Smooth muscle cell (in vitro differentiated cells): ENCODE measurements at regions not wholly inside any gene's neighbourhood (a gene's known extent, or its start where the extent isn't known, plus 50 kb on each side); places are given as distances from the start of the nearest gene placed in this dataset.

Source experiments
- DNase-seq: peaks from one replicate; lab custom pipeline; 2025; ENCODE audit not compliant: unreplicated experiment; lab: John Stamatoyannopoulos, UW
- H2AFZ ChIP-seq: fragments of 200-600 bp; sonication (generic); 2 replicates; pipeline ENCODE4 v1.6.0; 2016; ENCODE audit warnings: antibody characterized with exemption, low read depth, mild to moderate bottlenecking
- H3F3A ChIP-seq: fragments of 200-600 bp; sonication (generic); 2 replicates; pipeline ENCODE4 v1.6.0; 2017; ENCODE audit warnings: antibody characterized with exemption, low read depth
- H3K27ac ChIP-seq: fragments of 200-600 bp; sonication (generic); 2 replicates; pipeline ENCODE4 v1.5.1; 2016; ENCODE audit warnings: low read depth, mild to moderate bottlenecking
- H3K27me3 ChIP-seq: fragments of 200-600 bp; sonication (generic); 2 replicates; pipeline ENCODE4 v1.6.1; 2016; ENCODE audit warnings: low read depth, mild to moderate bottlenecking
- H3K36me3 ChIP-seq: fragments of 200-600 bp; sonication (generic); 2 replicates; pipeline ENCODE4 v1.5.1; 2016; ENCODE audit warnings: low read depth
- H3K4me1 ChIP-seq: fragments of 200-600 bp; sonication (generic); 2 replicates; pipeline ENCODE4 v1.5.1; 2016; ENCODE audit warnings: low read depth
- H3K4me2 ChIP-seq: fragments of 200-600 bp; sonication (generic); 2 replicates; pipeline ENCODE4 v1.6.0; 2016; ENCODE audit warnings: mild to moderate bottlenecking
- H3K4me3 ChIP-seq: fragments of 200-600 bp; sonication (generic); 2 replicates; pipeline ENCODE4 v1.5.1; 2016; ENCODE audit warnings: mild to moderate bottlenecking
- H3K79me2 ChIP-seq: fragments of 200-600 bp; sonication (generic); 2 replicates; pipeline ENCODE4 v1.6.0; 2016; ENCODE audit warnings: low read depth, mild to moderate bottlenecking
- H3K9ac ChIP-seq: fragments of 200-600 bp; sonication (generic); 2 replicates; pipeline ENCODE4 v1.6.0; 2016; ENCODE audit warnings: low read depth
- H3K9me3 ChIP-seq: fragments of 200-600 bp; sonication (generic); replicated peaks from 2 replicates; pipeline ENCODE4 v1.5.1; 2016; ENCODE audit warnings: low read depth
- H4K20me1 ChIP-seq: fragments of 200-600 bp; sonication (generic); 2 replicates; pipeline ENCODE4 v1.6.0; 2016; ENCODE audit warnings: low read depth
- CTCF ChIP-seq: fragments of 200-600 bp; sonication (generic); IDR thresholded peaks from 2 replicates; pipeline ENCODE4 v1.5.1; 2017; ENCODE audit warnings: borderline replicate concordance, mild to moderate bottlenecking, antibody characterized with exemption; ENCODE audit not compliant: insufficient read depth, poor library complexity, severe bottlenecking
- WGBS: methylation state at CpG from one replicate; pipeline ENCODE4 v1.1.7; 2016; ENCODE audit warnings: low lambda C conversion rate; 5-methylcytosine and 5-hydroxymethylcytosine counted together

GRCh38 chrX:149322316-149322715 is 182.8 kb downstream of the IDS start:
- H3K9me3 ChIP-seq = no peaks in the 10 kb centered on the region
- no peak for DNase-seq
- no peaks in the 10 kb centered on the region for H3K79me2 ChIP-seq
- H3K4me2 ChIP-seq = no peak overlapping the region
- H2AFZ ChIP-seq = no peak overlapping the region
- H3K36me3 ChIP-seq = no peaks in the 10 kb centered on the region
- TF ChIP-seq CTCF = no peak
- no peak overlapping the region for H3K27ac ChIP-seq
- H3K27me3 ChIP-seq = no peaks in the 10 kb centered on the region
- no peaks in the 10 kb centered on the region for H3F3A ChIP-seq
- 64% methylated on average over 2 of the region's 2 CpGs for WGBS
- H3K9ac ChIP-seq = no peak overlapping the region
- H3K4me1 ChIP-seq = no peaks in the 10 kb centered on the region
- no peaks in the 10 kb centered on the region for H4K20me1 ChIP-seq
- no peak overlapping the region for H3K4me3 ChIP-seq

GRCh38 chrX:149313871-149314371 is 191.2 kb downstream of the IDS start:
- DNase-seq = no peak

GRCh38 chrX:149312988-149313387 is 192.1 kb downstream of the IDS start:
- Histone ChIP-seq H3K79me2 (no peaks in the 10 kb centered on the region), H3K9me3 (no peaks in the 10 kb centered on the region), H4K20me1 (no peaks in the 10 kb centered on the region), H3K9ac (no peak overlapping the region), H3K4me3 (no peak overlapping the region), H3K4me1 (no peaks in the 10 kb centered on the region), H3K4me2 (no peak overlapping the region), H3F3A (no peaks in the 10 kb centered on the region), H3K27me3 (no peaks in the 10 kb centered on the region), H3K36me3 (no peaks in the 10 kb centered on the region), H2AFZ (no peak overlapping the region), H3K27ac (no peak overlapping the region)
- no peak for TF ChIP-seq CTCF
- DNase-seq = no peak

More at GRCh38 chrX:149313871-149314371, 191.2 kb downstream of the IDS start:
- H3K4me3 ChIP-seq = no peak overlapping the region
- H3K79me2 ChIP-seq = no peaks in the 10 kb centered on the region
- H3K4me2 ChIP-seq = no peak overlapping the region
- WGBS = 58% methylated on average over 11 of the region's 11 CpGs
- no peaks in the 10 kb centered on the region for H4K20me1 ChIP-seq
- no peak overlapping the region for H2AFZ ChIP-seq
- no peak overlapping the region for H3K9ac ChIP-seq
- H3K36me3 ChIP-seq = no peaks in the 10 kb centered on the region
- no peak overlapping the region for H3K27ac ChIP-seq
- TF ChIP-seq CTCF = no peak
- no peaks in the 10 kb centered on the region for H3K27me3 ChIP-seq
- no peaks in the 10 kb centered on the region for H3F3A ChIP-seq
- no peaks in the 10 kb centered on the region for H3K4me1 ChIP-seq
- H3K9me3 ChIP-seq = no peaks in the 10 kb centered on the region

- Histone ChIP-seq H3K9ac (no peak overlapping the region), H3K27me3 (no peaks in the 10 kb centered on the region), H2AFZ (no peak overlapping the region), H3K36me3 (no peaks in the 10 kb centered on the region), H3K4me1 (no peaks in the 10 kb centered on the region), H3K27ac (no peak overlapping the region), H3F3A (no peaks in the 10 kb centered on the region), H3K9me3 (no peaks in the 10 kb centered on the region), H3K4me2 (no peak overlapping the region), H3K4me3 (no peak overlapping the region), H3K79me2 (no peaks in the 10 kb centered on the region), H4K20me1 (no peaks in the 10 kb centered on the region)
- no peak for DNase-seq
- WGBS = 69% methylated on average over 3 of the region's 3 CpGs
- no peak for TF ChIP-seq CTCF
Measured at GRCh38 chrX:149312097-149312496, 193.0 kb downstream of the IDS start.
